ENCODE measurements at regions not wholly inside any gene's neighbourhood (a gene's known extent, or its start where the extent isn't known, plus 50 kb on each side); places are given as distances from the start of the nearest gene placed in this dataset.

DNA sequence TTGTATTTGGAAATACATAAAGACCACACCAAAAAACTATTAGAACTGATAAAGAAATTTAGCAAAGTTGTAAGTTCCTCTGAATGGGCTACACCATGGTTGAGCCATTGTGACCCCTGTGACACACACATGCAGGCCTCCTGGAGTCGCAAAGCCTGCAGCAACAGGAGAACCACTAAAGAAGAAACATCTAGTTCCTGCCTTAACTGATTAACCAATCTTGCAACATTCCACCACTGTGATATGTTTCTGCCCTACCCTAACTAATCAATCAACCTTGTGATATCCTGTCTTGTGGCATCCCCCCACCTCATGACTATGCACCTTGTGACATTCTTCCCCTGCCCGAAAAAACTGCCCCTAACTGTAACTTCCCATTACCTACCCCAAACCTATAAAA is 401.8 kb downstream of the PRDM5 start (continued):
- TF ChIP-seq, protein P1, sequence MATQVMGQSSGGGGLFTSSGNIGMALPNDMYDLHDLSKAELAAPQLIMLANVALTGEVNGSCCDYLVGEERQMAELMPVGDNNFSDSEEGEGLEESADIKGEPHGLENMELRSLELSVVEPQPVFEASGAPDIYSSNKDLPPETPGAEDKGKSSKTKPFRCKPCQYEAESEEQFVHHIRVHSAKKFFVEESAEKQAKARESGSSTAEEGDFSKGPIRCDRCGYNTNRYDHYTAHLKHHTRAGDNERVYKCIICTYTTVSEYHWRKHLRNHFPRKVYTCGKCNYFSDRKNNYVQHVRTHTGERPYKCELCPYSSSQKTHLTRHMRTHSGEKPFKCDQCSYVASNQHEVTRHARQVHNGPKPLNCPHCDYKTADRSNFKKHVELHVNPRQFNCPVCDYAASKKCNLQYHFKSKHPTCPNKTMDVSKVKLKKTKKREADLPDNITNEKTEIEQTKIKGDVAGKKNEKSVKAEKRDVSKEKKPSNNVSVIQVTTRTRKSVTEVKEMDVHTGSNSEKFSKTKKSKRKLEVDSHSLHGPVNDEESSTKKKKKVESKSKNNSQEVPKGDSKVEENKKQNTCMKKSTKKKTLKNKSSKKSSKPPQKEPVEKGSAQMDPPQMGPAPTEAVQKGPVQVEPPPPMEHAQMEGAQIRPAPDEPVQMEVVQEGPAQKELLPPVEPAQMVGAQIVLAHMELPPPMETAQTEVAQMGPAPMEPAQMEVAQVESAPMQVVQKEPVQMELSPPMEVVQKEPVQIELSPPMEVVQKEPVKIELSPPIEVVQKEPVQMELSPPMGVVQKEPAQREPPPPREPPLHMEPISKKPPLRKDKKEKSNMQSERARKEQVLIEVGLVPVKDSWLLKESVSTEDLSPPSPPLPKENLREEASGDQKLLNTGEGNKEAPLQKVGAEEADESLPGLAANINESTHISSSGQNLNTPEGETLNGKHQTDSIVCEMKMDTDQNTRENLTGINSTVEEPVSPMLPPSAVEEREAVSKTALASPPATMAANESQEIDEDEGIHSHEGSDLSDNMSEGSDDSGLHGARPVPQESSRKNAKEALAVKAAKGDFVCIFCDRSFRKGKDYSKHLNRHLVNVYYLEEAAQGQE (IDR thresholded peaks at IDR 0.05; ENCODE audit: low read depth, low read length): no peak
- TF ChIP-seq GABPA (IDR thresholded peaks at IDR 0.05; ENCODE audit: low read depth): no peak

DNA sequence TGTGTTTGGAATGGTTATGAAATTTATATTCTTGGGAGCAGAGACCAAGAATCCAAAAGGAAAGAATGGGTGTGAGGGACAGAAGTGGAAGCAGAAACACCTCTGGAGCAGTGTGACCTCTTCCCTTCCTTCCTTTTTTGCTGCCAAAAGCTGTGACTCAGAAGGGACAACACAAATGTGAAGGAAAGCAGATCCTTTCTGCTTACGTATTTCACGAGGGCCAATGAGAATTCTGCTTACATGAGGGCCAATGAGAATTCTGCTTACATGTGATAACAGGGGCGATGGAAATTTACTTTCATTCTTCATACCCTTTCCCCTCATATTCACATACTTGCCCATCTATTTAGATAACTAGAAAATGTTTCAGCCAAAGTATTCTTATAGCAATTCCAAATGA is 404.6 kb downstream of the PRDM5 start:
- Histone ChIP-seq H3K9me2 (no peaks in the 10 kb centered on the region), H4K20me1 (ENCODE audit: insufficient read depth) (no peaks in the 10 kb centered on the region), H3K27ac (ENCODE audit: low read depth in 2 of 2, low read length in 1 of 2) (peak overlapping the region; percentile 9 to 21; a peak in 2 of 4 replicates), H3K4me2 (peak overlapping the region; percentile 6; the same call in 1 of the 2 replicates), H3K27me3 (ENCODE audit: insufficient read depth) (no peaks in the 10 kb centered on the region), H3K36me3 (replicated peaks in 1 of 2; ENCODE audit: control insufficient read depth in 1 of 2, insufficient read depth in 2 of 2, low read length in 1 of 2) (no peaks in the 10 kb centered on the region), H3F3A (replicated peaks; ENCODE audit: insufficient read depth) (no peaks in the 10 kb centered on the region), H3K9ac (no peak overlapping the region), H3K9me3 (no peaks in the 10 kb centered on the region), H3K79me2 (ENCODE audit: insufficient read depth) (no peaks in the 10 kb centered on the region), H3K4me1 (ENCODE audit: control insufficient read depth in 1 of 2, insufficient read depth in 2 of 2, low read depth in 1 of 2, low read length in 1 of 2) (no peaks in the 10 kb centered on the region), H3K4me3 (ENCODE audit: low read depth in 2 of 2, low read length in 1 of 2) (peak overlapping the region; percentile 30 to 40; a peak in 3 of 4 replicates), H2AFZ (ENCODE audit: low read depth) (peak overlapping the region; percentile 98)
- 22% methylated on average over 3 of the region's 3 CpGs for WGBS (ENCODE audit: low lambda C conversion rate)
- POLR2A ChIA-PET: no interaction called here
- DNase-seq: peak; percentile 9
- CTCF ChIA-PET: no interaction called here
- no peak for TF ChIP-seq GATA2 (CRISPR knock-in tag; IDR thresholded peaks at IDR 0.05)
- TF ChIP-seq RXRA (IDR thresholded peaks at IDR 0.05; ENCODE audit: borderline replicate concordance, low read depth): no peak
- no peak for TF ChIP-seq TEAD4 (IDR thresholded peaks at IDR 0.05; ENCODE audit: borderline replicate concordance, insufficient read depth)
- TF ChIP-seq, protein P2, sequence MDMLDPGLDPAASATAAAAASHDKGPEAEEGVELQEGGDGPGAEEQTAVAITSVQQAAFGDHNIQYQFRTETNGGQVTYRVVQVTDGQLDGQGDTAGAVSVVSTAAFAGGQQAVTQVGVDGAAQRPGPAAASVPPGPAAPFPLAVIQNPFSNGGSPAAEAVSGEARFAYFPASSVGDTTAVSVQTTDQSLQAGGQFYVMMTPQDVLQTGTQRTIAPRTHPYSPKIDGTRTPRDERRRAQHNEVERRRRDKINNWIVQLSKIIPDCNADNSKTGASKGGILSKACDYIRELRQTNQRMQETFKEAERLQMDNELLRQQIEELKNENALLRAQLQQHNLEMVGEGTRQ (IDR thresholded peaks at IDR 0.05; ENCODE audit: borderline replicate concordance, low read depth, low read length): no peak
- TF ChIP-seq JUND (IDR thresholded peaks at IDR 0.05): peak; percentile 43; the same call in 1 of the 2 replicates
- TF ChIP-seq, protein P3, sequence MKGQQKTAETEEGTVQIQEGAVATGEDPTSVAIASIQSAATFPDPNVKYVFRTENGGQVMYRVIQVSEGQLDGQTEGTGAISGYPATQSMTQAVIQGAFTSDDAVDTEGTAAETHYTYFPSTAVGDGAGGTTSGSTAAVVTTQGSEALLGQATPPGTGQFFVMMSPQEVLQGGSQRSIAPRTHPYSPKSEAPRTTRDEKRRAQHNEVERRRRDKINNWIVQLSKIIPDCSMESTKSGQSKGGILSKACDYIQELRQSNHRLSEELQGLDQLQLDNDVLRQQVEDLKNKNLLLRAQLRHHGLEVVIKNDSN (IDR thresholded peaks at IDR 0.05; ENCODE audit: borderline replicate concordance, low read depth): no peak
- TF ChIP-seq RFX5 (IDR thresholded peaks at IDR 0.05; ENCODE audit: low read length): no peak
- no peak for TF ChIP-seq NRF1 (IDR thresholded peaks at IDR 0.05; ENCODE audit: low read depth, low read length)
- no peak for TF ChIP-seq ELF1 (IDR thresholded peaks at IDR 0.05)
- no peak for TF ChIP-seq FOXJ3 (CRISPR knock-in tag; IDR thresholded peaks at IDR 0.05)
- TF ChIP-seq CHD2 (IDR thresholded peaks at IDR 0.05; ENCODE audit: low read length, partially characterized antibody): no peak
- TF ChIP-seq, protein P4, sequence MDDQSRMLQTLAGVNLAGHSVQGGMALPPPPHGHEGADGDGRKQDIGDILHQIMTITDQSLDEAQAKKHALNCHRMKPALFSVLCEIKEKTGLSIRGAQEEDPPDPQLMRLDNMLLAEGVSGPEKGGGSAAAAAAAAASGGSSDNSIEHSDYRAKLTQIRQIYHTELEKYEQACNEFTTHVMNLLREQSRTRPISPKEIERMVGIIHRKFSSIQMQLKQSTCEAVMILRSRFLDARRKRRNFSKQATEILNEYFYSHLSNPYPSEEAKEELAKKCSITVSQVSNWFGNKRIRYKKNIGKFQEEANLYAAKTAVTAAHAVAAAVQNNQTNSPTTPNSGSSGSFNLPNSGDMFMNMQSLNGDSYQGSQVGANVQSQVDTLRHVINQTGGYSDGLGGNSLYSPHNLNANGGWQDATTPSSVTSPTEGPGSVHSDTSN (IDR thresholded peaks at IDR 0.05): peak; percentile 76
- TF ChIP-seq NFIC (IDR thresholded peaks at IDR 0.05; ENCODE audit: borderline replicate concordance): 0 out of 2 replicates have a peak, but pooled peaks have one; percentile 28
- TF ChIP-seq FOSL2 (IDR thresholded peaks at IDR 0.05; ENCODE audit: borderline replicate concordance, low read depth): peak; percentile 50; the same call in 1 of the 2 replicates
- no peak for TF ChIP-seq FOXM1 (IDR thresholded peaks at IDR 0.05; ENCODE audit: low read depth)
- TF ChIP-seq SMC3 (IDR thresholded peaks at IDR 0.05; ENCODE audit: low read depth, low read length): no peak
- peak; percentile 85 for TF ChIP-seq TCF12 (IDR thresholded peaks at IDR 0.05)
- TF ChIP-seq, protein P5, sequence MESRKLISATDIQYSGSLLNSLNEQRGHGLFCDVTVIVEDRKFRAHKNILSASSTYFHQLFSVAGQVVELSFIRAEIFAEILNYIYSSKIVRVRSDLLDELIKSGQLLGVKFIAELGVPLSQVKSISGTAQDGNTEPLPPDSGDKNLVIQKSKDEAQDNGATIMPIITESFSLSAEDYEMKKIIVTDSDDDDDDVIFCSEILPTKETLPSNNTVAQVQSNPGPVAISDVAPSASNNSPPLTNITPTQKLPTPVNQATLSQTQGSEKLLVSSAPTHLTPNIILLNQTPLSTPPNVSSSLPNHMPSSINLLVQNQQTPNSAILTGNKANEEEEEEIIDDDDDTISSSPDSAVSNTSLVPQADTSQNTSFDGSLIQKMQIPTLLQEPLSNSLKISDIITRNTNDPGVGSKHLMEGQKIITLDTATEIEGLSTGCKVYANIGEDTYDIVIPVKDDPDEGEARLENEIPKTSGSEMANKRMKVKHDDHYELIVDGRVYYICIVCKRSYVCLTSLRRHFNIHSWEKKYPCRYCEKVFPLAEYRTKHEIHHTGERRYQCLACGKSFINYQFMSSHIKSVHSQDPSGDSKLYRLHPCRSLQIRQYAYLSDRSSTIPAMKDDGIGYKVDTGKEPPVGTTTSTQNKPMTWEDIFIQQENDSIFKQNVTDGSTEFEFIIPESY (IDR thresholded peaks at IDR 0.05; ENCODE audit: borderline replicate concordance, low read depth): no peak
- TF ChIP-seq, protein P1 (IDR thresholded peaks at IDR 0.05; ENCODE audit: low read depth, low read length): no peak
